ENCODE measurements at regions not wholly inside any gene's neighbourhood (a gene's known extent, or its start where the extent isn't known, plus 50 kb on each side); places are given as distances from the start of the nearest gene placed in this dataset.

- DNase-seq = no peak
Observed at GRCh38 chr7:93632371-93632770, 57.8 kb upstream of the CALCR start.

GRCh38 chr7:93629291-93629801, 54.8 kb upstream of the CALCR start:
- no peak for DNase-seq

GRCh38 chr7:93626869-93627268, 52.3 kb upstream of the CALCR start:
- no peak for DNase-seq
